Small intestine (tissue), 7 donors: ENCODE measurements at regions not wholly inside any gene's neighbourhood (a gene's known extent, or its start where the extent isn't known, plus 50 kb on each side); places are given as distances from the start of the nearest gene placed in this dataset.

Source experiments
- DNase-seq, 2 donors: peaks; one replicate each; pipeline versions ENCODE4 v3.0.0 to v3.0.0-alpha.2; 2013
- FAIRE-seq: peaks from 2 replicates; lab custom pipeline; 2012; peaks lifted over from hg19 to GRCh38; lab: Jason Lieb, UNC
- H3K27ac ChIP-seq, 3 donors: one replicate each; pipeline ENCODE4 v1.5.1; 2013; ENCODE audit warnings: low read length in 2 of 3, mild to moderate bottlenecking in 2 of 3, control low read depth in 1 of 3, inconsistent platforms in 1 of 3, low read depth in 1 of 3, moderate library complexity in 1 of 3
- H3K27me3 ChIP-seq, 3 donors: one replicate each; pipeline ENCODE4 v1.6.1; 2013; ENCODE audit warnings: low read length in 3 of 3, inconsistent platforms in 1 of 3; ENCODE audit not compliant: control insufficient read depth in 3 of 3, insufficient read depth in 3 of 3
- H3K36me3 ChIP-seq, 3 donors: one replicate each; pipeline ENCODE4 v1.6.1; 2013; ENCODE audit warnings: low read length in 3 of 3, inconsistent platforms in 1 of 3, low read depth in 1 of 3, mild to moderate bottlenecking in 1 of 3, moderate library complexity in 1 of 3; ENCODE audit not compliant: control insufficient read depth in 3 of 3, insufficient read depth in 2 of 3
- H3K4me1 ChIP-seq, 3 donors: one replicate each; pipeline ENCODE4 v1.6.1; 2013; ENCODE audit warnings: low read length in 2 of 3, inconsistent platforms in 1 of 3, low read depth in 1 of 3, mild to moderate bottlenecking in 1 of 3, moderate library complexity in 1 of 3; ENCODE audit not compliant: control insufficient read depth in 3 of 3, insufficient read depth in 2 of 3
- H3K4me3 ChIP-seq, 3 donors: one replicate each; pipeline ENCODE4 v1.5.1; 2013; ENCODE audit warnings: low read length in 3 of 3, control low read depth in 1 of 3, inconsistent platforms in 1 of 3, low read depth in 1 of 3, mild to moderate bottlenecking in 1 of 3, moderate library complexity in 1 of 3
- H3K9me3 ChIP-seq, 2 donors: one replicate each; pipeline ENCODE4 v1.6.1; 2013; ENCODE audit warnings: low read depth in 1 of 2, low read length in 1 of 2; ENCODE audit not compliant: control insufficient read depth in 2 of 2, insufficient read depth in 1 of 2
- WGBS, 3 donors: extraction: QIAGEN DNeasy Blood & Tissue Kit; methylation state at CpG; one replicate each; pipeline ENCODE4 v1.1.7; 2013; 5-methylcytosine and 5-hydroxymethylcytosine counted together
- donor health status: healthy with polysubstance abuse.
- donor health status: control.
- donor health status: control.
- donor health status: Bipolar disorder and iron deficiency.
- donor health status: healthy.

DNA sequence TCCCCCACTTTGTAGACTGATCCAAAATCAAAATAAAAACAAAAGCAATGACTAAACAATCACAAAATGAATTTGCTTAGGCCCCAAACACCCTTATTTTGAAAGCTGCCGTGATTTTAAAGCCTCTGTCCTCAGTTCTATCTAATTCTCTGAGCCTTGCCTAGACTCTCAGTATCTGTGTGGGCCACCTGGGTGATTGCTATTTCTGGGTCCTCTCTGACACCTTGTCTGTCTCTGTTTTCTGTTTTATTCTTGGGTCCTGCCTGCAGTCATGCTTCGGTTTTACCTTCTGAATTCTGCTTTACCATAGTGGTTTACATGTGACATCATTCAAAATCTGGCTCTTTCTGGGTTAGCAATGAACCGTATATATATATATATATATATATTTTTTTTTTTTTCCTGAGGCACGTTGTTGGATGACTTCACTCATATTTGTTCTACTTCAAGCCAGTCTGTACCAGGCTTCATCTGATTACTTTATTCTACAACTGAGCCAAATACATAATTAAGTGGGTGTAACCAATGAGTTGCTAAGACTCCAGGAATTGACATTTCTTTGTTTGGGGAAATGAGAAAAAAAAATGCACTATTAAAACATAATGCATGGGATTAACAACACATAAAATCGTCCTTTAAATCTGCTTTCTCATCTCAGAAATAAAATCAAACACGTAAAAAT lies 710.7 kb upstream of the SLIT2 start:
- no peaks in the 10 kb centered on the region for H3K9me3 ChIP-seq
- FAIRE-seq (no peak), DNase-seq (no peak)
- H3K4me1 ChIP-seq: no peaks in the 10 kb centered on the region
- no peaks in the 10 kb centered on the region for H3K27me3 ChIP-seq
- WGBS, 3 donors: 73 to 80% (median 74%) methylated on average over 6 of the region's 6 CpGs
- no peak overlapping the region for H3K27ac ChIP-seq
- H3K36me3 ChIP-seq: no peaks in the 10 kb centered on the region
- no peak overlapping the region for H3K4me3 ChIP-seq

DNA sequence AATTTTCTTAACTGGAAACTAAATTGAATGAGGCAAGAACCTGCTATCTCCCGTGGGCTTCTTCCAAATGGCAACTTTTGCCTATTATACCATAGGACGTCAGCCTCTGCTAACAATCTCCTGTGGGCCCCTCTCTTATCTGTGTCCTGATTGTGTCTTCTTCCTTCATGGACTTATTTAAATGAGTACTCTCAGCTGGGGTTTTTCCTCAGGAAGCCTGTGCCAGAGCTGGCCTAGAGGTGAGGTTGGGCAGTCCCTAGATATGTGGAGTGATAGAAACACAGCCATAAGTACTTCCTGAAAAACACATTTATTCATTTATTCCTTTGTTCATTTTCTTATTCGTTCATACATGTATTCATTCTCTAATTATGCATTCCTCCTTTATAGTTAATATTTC lies 712.5 kb upstream of the SLIT2 start:
- Histone ChIP-seq H3K36me3 (no peaks in the 10 kb centered on the region), H3K27ac (no peak overlapping the region), H3K4me3 (no peak overlapping the region), H3K27me3 (no peaks in the 10 kb centered on the region), H3K9me3 (no peaks in the 10 kb centered on the region), H3K4me1 (no peaks in the 10 kb centered on the region)
- FAIRE-seq (no peak), DNase-seq (no peak)
- WGBS, 3 donors: 55 to 65% (median 57%) methylated on average over 3 of the region's 3 CpGs

- no peak for DNase-seq
- no peaks in the 10 kb centered on the region for H3K4me1 ChIP-seq
- no peaks in the 10 kb centered on the region for H3K27me3 ChIP-seq
- no peak overlapping the region for H3K4me3 ChIP-seq
- no peak overlapping the region for H3K27ac ChIP-seq
- 78 to 90% (median 89%) methylated on average over 3 of the region's 3 CpGs for WGBS, 3 donors
- no peaks in the 10 kb centered on the region for H3K9me3 ChIP-seq
- no peaks in the 10 kb centered on the region for H3K36me3 ChIP-seq
- FAIRE-seq: no peak
These were observed 717.5 kb upstream of the SLIT2 start for GRCh38 chr4:19534159-19534558.

DNA sequence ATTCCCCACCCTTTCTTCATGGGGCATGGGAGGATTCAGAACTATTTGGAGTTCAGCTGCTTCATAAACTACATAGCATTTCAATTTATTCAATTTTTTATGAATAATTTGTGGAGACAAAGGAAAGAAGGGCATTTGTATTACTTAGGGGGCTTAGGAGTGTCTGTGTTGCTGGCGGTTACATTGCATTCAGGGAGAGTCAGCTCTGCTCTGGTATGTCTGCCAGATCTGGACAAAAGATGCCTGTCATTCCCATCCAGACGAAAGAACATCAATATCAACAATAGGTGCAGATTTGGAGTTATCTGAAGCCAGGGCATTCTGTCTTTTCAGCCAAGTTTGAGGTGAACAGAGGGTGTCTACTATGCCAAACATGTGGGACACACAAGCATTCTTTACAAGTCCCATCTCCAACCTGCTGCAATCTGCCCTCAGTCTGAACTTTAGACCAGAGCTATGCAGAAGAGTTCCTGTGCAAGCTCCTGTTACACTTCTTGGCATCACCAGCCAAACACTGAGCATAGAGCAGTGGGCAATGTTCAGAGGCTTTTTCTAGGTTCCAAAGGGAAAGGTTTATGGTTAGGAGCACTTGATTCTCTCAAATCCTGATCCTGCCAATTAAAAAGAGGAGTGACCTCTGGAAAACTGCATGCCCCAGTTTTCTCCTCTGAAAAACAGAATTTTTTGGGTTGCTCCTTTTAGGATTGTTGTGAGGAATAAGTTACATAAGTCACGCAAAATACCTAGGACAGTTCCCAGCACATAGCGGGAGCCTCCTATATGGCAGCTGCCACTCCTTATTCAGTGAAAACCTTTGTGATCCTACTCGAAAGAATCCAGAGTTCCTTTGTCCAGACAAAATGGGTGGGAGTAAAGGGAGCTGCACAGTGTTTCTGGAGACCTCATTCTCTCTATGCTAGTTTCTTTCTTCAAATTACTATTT lies 719.5 kb upstream of the SLIT2 start:
- H3K4me1 ChIP-seq: no peaks in the 10 kb centered on the region
- no peak overlapping the region for H3K4me3 ChIP-seq
- no peaks in the 10 kb centered on the region for H3K27me3 ChIP-seq
- DNase-seq (no peak), FAIRE-seq (no peak)
- H3K36me3 ChIP-seq: no peaks in the 10 kb centered on the region
- 73 to 83% (median 76%) methylated on average over 5 of the region's 5 CpGs for WGBS, 3 donors
- H3K9me3 ChIP-seq: no peaks in the 10 kb centered on the region
- no peak overlapping the region for H3K27ac ChIP-seq

- FAIRE-seq (no peak), DNase-seq (no peak)
- no peak overlapping the region for H3K4me3 ChIP-seq
- no peaks in the 10 kb centered on the region for H3K27me3 ChIP-seq
- 82 to 93% (median 90%) methylated on average over 2 of the region's 2 CpGs for WGBS, 3 donors
- H3K27ac ChIP-seq: no peak overlapping the region
- H3K4me1 ChIP-seq: no peaks in the 10 kb centered on the region
- H3K9me3 ChIP-seq: peaks cover 0 to 2% of the 10 kb centered on the region in 2 donors
- no peaks in the 10 kb centered on the region for H3K36me3 ChIP-seq
These were observed 727.7 kb upstream of the SLIT2 start for GRCh38 chr4:19523964-19524363.

DNA sequence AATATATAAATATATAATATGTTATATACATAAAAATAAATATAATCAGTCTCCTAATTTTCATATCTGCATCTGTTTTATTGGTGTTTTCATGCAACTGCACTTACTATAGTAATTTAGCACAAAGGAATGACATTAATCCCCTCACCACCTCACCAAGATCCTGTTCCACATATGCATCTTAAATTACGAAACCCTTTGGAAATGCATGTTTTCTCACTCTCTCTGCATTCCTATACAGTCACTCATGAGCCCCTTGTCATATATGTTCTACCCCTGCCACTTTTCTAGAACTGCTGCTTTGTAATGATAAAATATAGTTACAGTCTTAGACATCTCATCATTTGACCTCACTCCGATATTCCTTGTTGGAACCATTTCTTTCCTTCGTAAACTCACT lies 728.7 kb upstream of the SLIT2 start:
- 95 to 97% (median 97%) methylated on average over 3 of the region's 3 CpGs for WGBS, 3 donors
- Histone ChIP-seq H3K9me3 (peaks cover 2% of the 10 kb centered on the region in 2 donors), H3K4me3 (no peak overlapping the region), H3K4me1 (no peaks in the 10 kb centered on the region), H3K27me3 (no peaks in the 10 kb centered on the region), H3K27ac (no peak overlapping the region), H3K36me3 (no peaks in the 10 kb centered on the region)
- FAIRE-seq (no peak), DNase-seq (no peak)

DNA sequence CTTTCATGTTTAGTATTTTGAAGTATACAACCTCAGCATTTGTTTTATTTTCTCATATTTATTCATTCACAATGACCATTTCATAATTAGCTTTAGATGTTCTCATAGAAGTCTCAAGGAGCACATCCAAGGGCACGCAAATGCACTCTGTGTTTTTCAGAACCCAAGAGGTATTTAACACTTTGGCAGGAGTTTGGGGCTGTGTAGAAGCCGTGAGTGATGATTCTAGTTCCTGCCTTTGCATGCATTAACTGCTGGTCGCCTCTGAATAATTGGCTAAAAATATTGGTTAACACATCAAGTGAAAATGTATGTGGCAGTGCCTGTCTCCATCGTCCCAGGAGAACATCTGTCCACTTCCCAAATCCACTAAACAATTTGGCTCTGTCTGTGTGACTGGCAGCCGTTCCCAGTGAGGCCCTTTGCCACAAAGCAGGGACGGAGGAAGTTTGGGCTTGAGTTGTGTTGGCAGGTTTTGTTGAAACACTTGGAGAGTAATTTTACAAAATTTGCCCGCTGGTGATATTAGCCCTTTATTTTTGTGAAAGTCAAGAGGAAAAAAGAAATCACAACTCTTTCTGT lies 730.7 kb upstream of the SLIT2 start:
- 61 to 73% (median 70%) methylated on average over 7 of the region's 7 CpGs for WGBS, 3 donors
- no peaks in the 10 kb centered on the region for H3K4me1 ChIP-seq
- H3K27ac ChIP-seq: no peak overlapping the region
- FAIRE-seq (no peak), DNase-seq (no peak)
- no peaks in the 10 kb centered on the region for H3K27me3 ChIP-seq
- no peak overlapping the region for H3K4me3 ChIP-seq
- H3K9me3 ChIP-seq: peaks cover 2% of the 10 kb centered on the region in 2 donors
- no peaks in the 10 kb centered on the region for H3K36me3 ChIP-seq

DNA sequence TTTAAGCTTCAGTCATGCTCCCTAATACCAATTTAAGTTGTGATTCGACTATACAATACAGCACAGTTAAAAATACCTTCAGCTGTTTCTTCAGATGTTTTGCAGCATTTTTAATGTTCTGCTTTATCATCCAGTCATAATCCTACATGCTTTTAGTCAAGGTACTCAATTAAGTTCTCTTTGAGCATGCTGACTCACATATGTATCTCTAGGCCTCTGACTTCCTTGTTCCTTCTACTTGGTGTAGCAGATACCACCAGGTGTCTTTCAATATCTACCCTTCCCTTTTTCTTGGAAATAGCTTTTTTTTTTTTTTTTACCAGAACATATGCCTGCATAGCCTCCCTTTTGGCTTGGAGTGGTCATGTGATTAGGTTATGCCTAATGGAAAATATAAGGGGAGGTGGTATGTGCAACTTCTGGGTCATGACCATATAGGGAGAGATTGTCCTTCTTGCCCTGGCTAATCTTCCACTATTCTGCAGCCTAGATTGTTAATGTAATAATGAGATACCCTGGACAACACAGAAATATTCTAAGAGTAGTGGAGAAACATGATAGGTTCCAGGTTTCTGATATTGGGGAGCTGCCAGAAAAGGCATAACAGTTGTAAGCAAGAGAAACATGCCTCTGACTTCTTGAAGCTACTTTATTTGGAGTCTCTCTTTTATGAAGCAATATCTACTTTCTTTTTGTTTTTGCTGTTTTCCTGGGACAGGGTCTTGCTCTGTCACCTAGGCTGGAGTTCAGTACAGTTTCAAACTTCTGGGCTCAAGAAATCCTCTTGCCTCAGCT lies 737.2 kb upstream of the SLIT2 start:
- FAIRE-seq: no peak
- Histone ChIP-seq H3K9me3 (peaks cover 0 to 2% of the 10 kb centered on the region in 2 donors), H3K27me3 (no peaks in the 10 kb centered on the region), H3K4me1 (no peaks in the 10 kb centered on the region), H3K27ac (no peak overlapping the region), H3K36me3 (no peaks in the 10 kb centered on the region), H3K4me3 (no peak overlapping the region)
- 69 to 79% (median 76%) methylated on average over 1 of the region's 1 CpG for WGBS, 3 donors
- DNase-seq: no peak
